Kidney epithelial cell (primary cell): ENCODE measurements at regions not wholly inside any gene's neighbourhood (a gene's known extent, or its start where the extent isn't known, plus 50 kb on each side); places are given as distances from the start of the nearest gene placed in this dataset.

Source experiments
- DNase-seq: peaks from one replicate; pipeline ENCODE4 v3.0.0-alpha.2; 2010; ENCODE audit warnings: low read depth
- H3K27me3 ChIP-seq: 2 replicates; pipeline ENCODE4 v1.6.0; 2011; ENCODE audit warnings: low read length; ENCODE audit not compliant: control insufficient read depth, insufficient read depth
- H3K36me3 ChIP-seq: 2 replicates; pipeline ENCODE4 v1.5.1; 2011; ENCODE audit warnings: low read length; ENCODE audit not compliant: control insufficient read depth, insufficient read depth
- H3K4me3 ChIP-seq: 2 replicates; pipeline ENCODE4 v1.5.1; 2011; ENCODE audit warnings: low read depth, mild to moderate bottlenecking, control low read depth, low read length
- CTCF ChIP-seq: IDR thresholded peaks from 2 replicates; pipeline ENCODE4 v1.5.1; 2011; ENCODE audit warnings: mild to moderate bottlenecking, moderate library complexity, low read length, control low read depth, inconsistent platforms; ENCODE audit not compliant: insufficient read depth, poor library complexity, severe bottlenecking

- DNase-seq, result no peak
- Histone ChIP-seq H3K27me3 (no peaks in the 10 kb centered on the region), H3K36me3 (no peaks in the 10 kb centered on the region), H3K4me3 (no peak overlapping the region)
- no peak for TF ChIP-seq CTCF
Observed at GRCh38 chr5:27387535-27388073, 349.2 kb upstream of the CDH9 start.

GRCh38 chr5:27381686-27382085, 343.3 kb upstream of the CDH9 start:
- Histone ChIP-seq H3K27me3 (no peaks in the 10 kb centered on the region), H3K36me3 (no peaks in the 10 kb centered on the region), H3K4me3 (no peak overlapping the region)
- DNase-seq, result no peak
- TF ChIP-seq CTCF, result no peak

GRCh38 chr5:27377626-27378025, 339.2 kb upstream of the CDH9 start:
- TF ChIP-seq CTCF, result no peak
- no peak for DNase-seq
- Histone ChIP-seq H3K4me3 (no peak overlapping the region), H3K27me3 (no peaks in the 10 kb centered on the region), H3K36me3 (no peaks in the 10 kb centered on the region)

- TF ChIP-seq CTCF, result no peak
- no peak for DNase-seq
- Histone ChIP-seq H3K4me3 (no peak overlapping the region), H3K27me3 (no peaks in the 10 kb centered on the region), H3K36me3 (no peaks in the 10 kb centered on the region)
Observed at GRCh38 chr5:27353970-27354369, 315.6 kb upstream of the CDH9 start.

GRCh38 chr5:27353540-27353939, 315.2 kb upstream of the CDH9 start:
- TF ChIP-seq CTCF, result no peak

GRCh38 chr5:27341342-27341741, 303.0 kb upstream of the CDH9 start:
- Histone ChIP-seq H3K36me3 (no peaks in the 10 kb centered on the region), H3K27me3 (no peaks in the 10 kb centered on the region), H3K4me3 (no peak overlapping the region)
- no peak for TF ChIP-seq CTCF
- no peak for DNase-seq

More at GRCh38 chr5:27353540-27353939, 315.2 kb upstream of the CDH9 start:
- no peaks in the 10 kb centered on the region for H3K27me3 ChIP-seq
- H3K36me3 ChIP-seq, result no peaks in the 10 kb centered on the region
- no peak for DNase-seq
- H3K4me3 ChIP-seq, result no peak overlapping the region
